IMR-90 (cell line): ENCODE measurements at regions not wholly inside any gene's neighbourhood (a gene's known extent, or its start where the extent isn't known, plus 50 kb on each side); places are given as distances from the start of the nearest gene placed in this dataset.

Experiments used
- BHLHE40 ChIP-seq: fragments of 150-350 bp; IDR thresholded peaks from 2 replicates; pipeline ENCODE4 v1.6.1; 2016; ENCODE audit warnings: mild to moderate bottlenecking, low read depth, low read length
- CEBPB ChIP-seq: IDR thresholded peaks from 2 replicates; pipeline ENCODE4 v1.6.1; 2012; ENCODE audit warnings: low read depth, low read length, improper control_type of control experiment
- CHD1 ChIP-seq: IDR thresholded peaks from 2 replicates; pipeline ENCODE4 v1.6.1; 2012; ENCODE audit warnings: low read depth, low read length, improper control_type of control experiment
- FOS ChIP-seq: fragments of 150-350 bp; IDR thresholded peaks from 2 replicates; pipeline ENCODE4 v1.6.1; 2016; ENCODE audit warnings: low read depth, low read length
- MAFK ChIP-seq: IDR thresholded peaks from 2 replicates; pipeline ENCODE4 v1.6.1; 2012; ENCODE audit warnings: low read depth, low read length, improper control_type of control experiment
- MAZ ChIP-seq: IDR thresholded peaks from 2 replicates; pipeline ENCODE4 v1.6.1; 2012; ENCODE audit warnings: low read depth, mild to moderate bottlenecking, low read length, improper control_type of control experiment, moderate library complexity, borderline replicate concordance
- MXI1 ChIP-seq: IDR thresholded peaks from 2 replicates; pipeline ENCODE4 v1.6.1; 2012; ENCODE audit warnings: low read depth, mild to moderate bottlenecking, low read length, moderate library complexity, borderline replicate concordance
- NFE2L2 ChIP-seq: fragments of 150-350 bp; IDR thresholded peaks from 2 replicates; pipeline ENCODE4 v1.6.1; 2016; ENCODE audit warnings: low read depth, mild to moderate bottlenecking, low read length
- POLR2A ChIP-seq: IDR thresholded peaks from 2 replicates; pipeline ENCODE4 v1.6.1; 2012; ENCODE audit warnings: mild to moderate bottlenecking, low read depth, low read length
- RAD21 ChIP-seq: IDR thresholded peaks from 2 replicates; pipeline ENCODE4 v1.6.1; 2012; ENCODE audit warnings: low read length, improper control_type of control experiment
- RFX5 ChIP-seq: IDR thresholded peaks from 2 replicates; pipeline ENCODE4 v1.8.0; 2012; ENCODE audit warnings: low read depth, mild to moderate bottlenecking, low read length, moderate library complexity
- SMC3 ChIP-seq: fragments of 150-350 bp; IDR thresholded peaks from 2 replicates; pipeline ENCODE4 v1.6.1; 2016; ENCODE audit warnings: low read depth, mild to moderate bottlenecking, antibody characterized with exemption, low read length, moderate library complexity
- TF ChIP-seq, protein P1 (sequence below): conservative IDR thresholded peaks from 2 replicates; pipeline ENCODE4 v1.5.1; 2012; ENCODE audit warnings: mild to moderate bottlenecking, low read depth, low read length, improper control_type of control experiment
- TF ChIP-seq, protein P2 (sequence below): fragments of 150-350 bp; IDR thresholded peaks from 2 replicates; pipeline ENCODE4 v1.6.1; 2017; ENCODE audit warnings: mild to moderate bottlenecking, antibody characterized with exemption, low read length, low read depth

DNA sequence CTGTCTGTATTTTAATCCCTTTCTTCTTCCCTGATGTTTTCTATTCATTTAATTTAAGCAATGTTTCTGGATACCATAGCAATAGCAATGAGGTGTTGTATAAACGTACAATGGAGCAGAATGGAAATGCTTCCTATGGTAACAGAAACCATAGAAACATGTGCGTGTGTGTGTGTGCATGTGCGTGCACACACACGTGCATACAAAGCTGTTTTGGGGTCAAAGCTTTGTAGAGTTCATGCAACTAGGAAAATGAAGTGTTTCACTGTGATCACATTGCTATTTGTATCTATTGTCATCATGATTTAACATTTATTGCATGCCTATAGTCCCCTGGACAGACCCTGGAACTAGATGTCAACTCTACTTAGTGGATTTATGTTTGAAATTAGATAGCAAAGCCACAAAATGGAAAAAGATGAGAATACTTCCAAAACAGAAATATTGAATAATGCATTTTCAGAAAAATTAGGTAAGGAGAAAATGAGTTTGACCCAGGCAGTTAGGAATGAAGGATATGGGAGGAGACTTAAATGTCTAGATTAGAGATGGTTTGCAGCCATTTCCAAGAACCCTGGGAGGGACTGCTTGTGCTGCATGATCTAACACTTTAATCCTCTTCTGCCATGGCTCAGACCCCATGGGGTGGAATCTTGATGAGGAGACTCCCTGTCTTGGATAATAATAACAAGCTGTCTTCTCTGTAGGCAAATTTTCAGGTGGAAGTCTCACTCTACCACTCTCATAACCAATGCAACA, 124.4 kb downstream of the TRMT11 start:
- TF ChIP-seq, protein P1, sequence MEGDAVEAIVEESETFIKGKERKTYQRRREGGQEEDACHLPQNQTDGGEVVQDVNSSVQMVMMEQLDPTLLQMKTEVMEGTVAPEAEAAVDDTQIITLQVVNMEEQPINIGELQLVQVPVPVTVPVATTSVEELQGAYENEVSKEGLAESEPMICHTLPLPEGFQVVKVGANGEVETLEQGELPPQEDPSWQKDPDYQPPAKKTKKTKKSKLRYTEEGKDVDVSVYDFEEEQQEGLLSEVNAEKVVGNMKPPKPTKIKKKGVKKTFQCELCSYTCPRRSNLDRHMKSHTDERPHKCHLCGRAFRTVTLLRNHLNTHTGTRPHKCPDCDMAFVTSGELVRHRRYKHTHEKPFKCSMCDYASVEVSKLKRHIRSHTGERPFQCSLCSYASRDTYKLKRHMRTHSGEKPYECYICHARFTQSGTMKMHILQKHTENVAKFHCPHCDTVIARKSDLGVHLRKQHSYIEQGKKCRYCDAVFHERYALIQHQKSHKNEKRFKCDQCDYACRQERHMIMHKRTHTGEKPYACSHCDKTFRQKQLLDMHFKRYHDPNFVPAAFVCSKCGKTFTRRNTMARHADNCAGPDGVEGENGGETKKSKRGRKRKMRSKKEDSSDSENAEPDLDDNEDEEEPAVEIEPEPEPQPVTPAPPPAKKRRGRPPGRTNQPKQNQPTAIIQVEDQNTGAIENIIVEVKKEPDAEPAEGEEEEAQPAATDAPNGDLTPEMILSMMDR = no peak
- no peak for TF ChIP-seq POLR2A
- TF ChIP-seq CHD1 = no peak
- no peak for TF ChIP-seq RFX5
- no peak for TF ChIP-seq SMC3
- no peak for TF ChIP-seq MAZ
- no peak for TF ChIP-seq BHLHE40
- TF ChIP-seq CEBPB = no peak
- TF ChIP-seq, protein P2, sequence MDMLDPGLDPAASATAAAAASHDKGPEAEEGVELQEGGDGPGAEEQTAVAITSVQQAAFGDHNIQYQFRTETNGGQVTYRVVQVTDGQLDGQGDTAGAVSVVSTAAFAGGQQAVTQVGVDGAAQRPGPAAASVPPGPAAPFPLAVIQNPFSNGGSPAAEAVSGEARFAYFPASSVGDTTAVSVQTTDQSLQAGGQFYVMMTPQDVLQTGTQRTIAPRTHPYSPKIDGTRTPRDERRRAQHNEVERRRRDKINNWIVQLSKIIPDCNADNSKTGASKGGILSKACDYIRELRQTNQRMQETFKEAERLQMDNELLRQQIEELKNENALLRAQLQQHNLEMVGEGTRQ = no peak
- no peak for TF ChIP-seq MXI1
- TF ChIP-seq FOS = no peak
- no peak for TF ChIP-seq RAD21
- no peak for TF ChIP-seq MAFK
- no peak for TF ChIP-seq NFE2L2
